ENCODE measurements at regions not wholly inside any gene's neighbourhood (a gene's known extent, or its start where the extent isn't known, plus 50 kb on each side); places are given as distances from the start of the nearest gene placed in this dataset.

GRCh38 chr5:68161156-68161555, 54.4 kb upstream of the PIK3R1 start:
- H3K4me3 Mint-ChIP-seq: no peak overlapping the region
- ATAC-seq (replicated peaks): no peak
- no peak overlapping the region for H3K27ac Mint-ChIP-seq
- no peaks in the 10 kb centered on the region for H3K27me3 Mint-ChIP-seq
- DNase-seq: no peak
- no peaks in the 10 kb centered on the region for H3K4me1 Mint-ChIP-seq (ENCODE audit: low read depth in 2 of 2)
- peaks cover 3% of the 10 kb centered on the region for H3K36me3 Mint-ChIP-seq (ENCODE audit: insufficient read depth)
- H3K9me3 Mint-ChIP-seq: no peaks in the 10 kb centered on the region

DNA sequence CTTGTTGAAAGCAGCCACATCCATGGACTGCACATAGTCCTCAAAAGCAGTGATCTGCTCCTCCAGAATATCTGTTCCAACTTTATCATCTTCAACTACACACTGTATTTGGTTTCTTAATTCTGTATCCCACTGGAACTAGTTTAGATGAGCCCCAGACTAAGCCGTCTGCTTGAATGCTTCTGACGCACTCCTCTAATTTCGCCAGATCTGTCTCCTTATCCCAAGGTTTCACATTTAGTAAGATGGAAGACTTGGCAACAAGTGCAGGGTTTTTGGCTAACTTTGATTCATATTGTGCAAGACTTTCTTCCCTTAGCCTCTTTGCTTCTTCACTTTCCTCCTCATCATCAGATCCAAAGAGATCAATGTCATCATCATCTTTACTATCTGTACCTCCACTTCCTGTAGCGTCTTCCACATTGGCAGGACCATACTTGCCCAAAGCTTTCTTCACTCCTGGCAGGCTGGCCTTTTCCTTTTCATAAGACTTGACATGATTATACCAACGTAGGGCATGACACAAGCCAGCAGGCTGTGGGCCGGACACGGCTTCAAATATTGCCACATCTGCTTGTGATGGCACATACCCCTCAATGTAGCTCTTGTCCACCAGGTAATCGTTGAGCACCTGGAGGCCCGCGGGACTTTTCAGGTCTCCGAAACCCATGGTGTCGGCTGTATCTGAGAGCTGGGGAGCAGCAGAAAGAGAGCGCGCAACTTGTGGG, 56.2 kb upstream of the PIK3R1 start:
- Mint-ChIP-seq H3K36me3 (ENCODE audit: insufficient read depth) (peaks cover 3% of the 10 kb centered on the region), H3K9me3 (no peaks in the 10 kb centered on the region), H3K4me3 (no peak overlapping the region), H3K27me3 (no peaks in the 10 kb centered on the region), H3K27ac (no peak overlapping the region), H3K4me1 (ENCODE audit: low read depth in 2 of 2) (no peaks in the 10 kb centered on the region)
- DNase-seq: no peak
- ATAC-seq (replicated peaks): no peak

DNA sequence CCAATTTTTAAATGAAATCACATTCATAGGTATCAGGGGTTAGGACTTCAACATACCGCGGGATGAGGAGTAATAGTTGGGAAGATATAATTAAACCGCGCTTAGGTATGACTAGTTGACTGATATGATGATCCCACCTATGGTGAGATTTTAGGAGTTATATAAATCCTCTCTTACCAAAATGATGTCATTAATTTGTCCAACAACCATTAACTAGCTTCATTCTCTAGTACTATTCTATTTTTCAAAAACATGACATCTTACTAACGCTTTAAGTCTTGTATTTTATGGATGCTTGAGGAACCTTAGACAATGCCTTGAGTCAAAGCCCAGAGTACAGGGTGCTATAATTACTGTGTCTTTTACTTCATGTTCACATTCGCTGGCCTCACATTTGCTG, 59.6 kb upstream of the PIK3R1 start:
- no peak overlapping the region for H3K27ac Mint-ChIP-seq
- no peaks in the 10 kb centered on the region for H3K9me3 Mint-ChIP-seq
- H3K4me3 Mint-ChIP-seq: no peak overlapping the region
- no peaks in the 10 kb centered on the region for H3K27me3 Mint-ChIP-seq
- H3K4me1 Mint-ChIP-seq (ENCODE audit: low read depth in 2 of 2): no peaks in the 10 kb centered on the region
- peaks cover 3% of the 10 kb centered on the region for H3K36me3 Mint-ChIP-seq (ENCODE audit: insufficient read depth)
- DNase-seq: no peak
- ATAC-seq (replicated peaks): no peak

DNA sequence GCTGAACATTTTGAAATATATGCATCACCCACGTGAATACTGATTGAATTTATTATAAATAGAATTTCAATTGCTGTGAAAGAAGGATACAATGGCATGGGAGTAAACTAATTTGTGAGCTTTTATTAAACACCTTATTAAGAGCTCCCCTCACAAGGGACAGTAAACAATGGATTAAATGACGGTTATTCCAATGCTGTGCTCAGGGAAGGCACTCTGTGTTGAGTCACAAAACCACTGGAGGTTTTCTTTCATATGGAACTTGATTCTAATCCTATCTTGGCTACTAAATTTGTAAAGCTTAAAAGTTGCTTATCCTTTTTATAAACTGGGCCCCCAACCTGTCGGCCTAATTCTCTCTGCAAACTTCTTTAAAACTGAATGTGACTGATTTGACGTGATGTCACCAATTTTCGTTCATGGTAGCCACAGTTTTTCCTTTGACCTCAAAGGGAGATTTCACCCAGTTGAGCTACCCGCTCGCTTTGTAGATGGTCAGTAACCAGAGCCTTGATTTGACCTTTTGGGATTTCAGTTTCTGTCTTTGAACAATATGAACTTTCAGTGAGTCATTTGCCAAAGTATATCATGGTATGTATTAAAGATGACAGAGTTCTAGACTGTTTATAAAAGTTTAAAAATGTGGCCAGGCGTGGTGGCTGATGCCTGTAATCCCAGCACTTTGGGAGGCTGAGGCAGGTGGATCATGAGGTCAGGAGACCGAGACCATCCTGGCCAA, 61.3 kb upstream of the PIK3R1 start:
- no peak for ATAC-seq (replicated peaks)
- no peaks in the 10 kb centered on the region for H3K27me3 Mint-ChIP-seq
- DNase-seq: no peak
- H3K9me3 Mint-ChIP-seq: no peaks in the 10 kb centered on the region
- H3K27ac Mint-ChIP-seq: no peak overlapping the region
- peaks cover 0 to 1% of the 10 kb centered on the region in 2 donors for H3K4me1 Mint-ChIP-seq (ENCODE audit: low read depth in 2 of 2)
- peaks cover 3% of the 10 kb centered on the region for H3K36me3 Mint-ChIP-seq (ENCODE audit: insufficient read depth)
- H3K4me3 Mint-ChIP-seq: no peak overlapping the region

DNA sequence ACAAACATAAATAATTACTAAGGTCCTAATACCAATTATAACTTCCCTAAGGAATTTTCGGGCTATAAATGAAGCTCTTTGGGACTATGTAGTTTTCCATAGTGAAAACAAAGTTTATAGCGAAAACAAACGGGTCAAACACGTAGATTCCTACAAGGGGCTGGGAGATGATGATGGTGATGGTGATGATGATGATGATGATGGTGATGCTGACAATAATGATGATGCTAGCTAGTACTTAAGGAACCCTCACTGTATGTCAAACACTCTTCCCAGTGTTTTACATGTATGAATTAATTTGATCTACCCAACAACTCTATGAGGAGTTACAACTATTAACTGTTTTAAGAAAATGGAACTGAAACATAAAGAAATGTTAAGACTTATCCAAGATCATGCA, 63.7 kb upstream of the PIK3R1 start:
- Mint-ChIP-seq H3K4me1 (ENCODE audit: low read depth in 2 of 2) (peaks cover 8 to 16% of the 10 kb centered on the region in 2 donors), H3K27ac (no peak overlapping the region), H3K9me3 (no peaks in the 10 kb centered on the region), H3K36me3 (ENCODE audit: insufficient read depth) (peaks cover 3% of the 10 kb centered on the region), H3K27me3 (no peaks in the 10 kb centered on the region), H3K4me3 (no peak overlapping the region)
- DNase-seq (no peak), ATAC-seq (replicated peaks) (no peak)

DNA sequence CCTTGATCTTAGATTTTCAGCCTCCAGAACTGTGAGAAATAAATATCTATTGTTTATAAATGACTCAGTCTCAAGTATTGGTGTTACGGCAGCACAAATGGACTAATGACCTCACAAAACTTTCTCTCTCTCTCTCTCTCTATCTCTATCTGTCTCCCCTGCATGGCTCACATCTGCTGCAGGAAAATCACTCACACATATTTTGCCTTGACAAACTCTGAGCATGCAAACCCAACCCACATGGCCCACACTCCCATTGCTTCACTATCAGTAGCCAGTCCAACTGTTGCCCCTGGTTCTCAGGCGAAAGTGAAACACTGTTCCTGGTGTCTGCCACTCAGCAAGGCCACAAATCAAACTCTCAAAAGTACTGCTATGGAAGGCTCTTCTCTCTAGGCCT, 66.4 kb upstream of the PIK3R1 start:
- Mint-ChIP-seq H3K4me1 (ENCODE audit: low read depth in 2 of 2) (peaks cover 8 to 16% of the 10 kb centered on the region in 2 donors), H3K36me3 (ENCODE audit: insufficient read depth) (peaks cover under 1% of the 10 kb centered on the region), H3K27me3 (no peaks in the 10 kb centered on the region), H3K27ac (no peak overlapping the region), H3K9me3 (no peaks in the 10 kb centered on the region), H3K4me3 (no peak overlapping the region)
- DNase-seq (no peak), ATAC-seq (replicated peaks) (no peak)

- no peak for DNase-seq
These were observed 67.5 kb upstream of the PIK3R1 start for GRCh38 chr5:68148096-68148495.

DNA sequence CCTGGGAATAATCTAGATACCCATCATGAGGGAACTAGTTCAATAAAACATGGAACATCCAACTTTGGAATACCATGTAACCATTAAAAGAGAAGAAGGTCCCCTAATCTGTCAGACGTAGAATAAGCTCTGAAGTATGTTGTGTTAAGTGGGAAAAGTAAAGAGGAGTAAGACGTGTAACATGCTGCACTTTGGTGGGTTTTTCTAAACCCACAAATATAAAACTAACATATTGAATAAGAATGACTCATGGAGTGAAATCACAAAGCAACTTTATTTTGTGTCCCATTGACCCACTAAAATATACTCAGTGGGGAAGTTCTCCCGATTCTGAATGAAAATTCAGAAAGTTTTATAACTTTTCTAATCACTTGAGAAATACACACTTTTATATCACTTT, 67.9 kb upstream of the PIK3R1 start:
- Mint-ChIP-seq H3K9me3 (no peaks in the 10 kb centered on the region), H3K36me3 (ENCODE audit: insufficient read depth) (peaks cover 3% of the 10 kb centered on the region), H3K27ac (peak overlapping the region in 1 of 2 donors; percentile 64), H3K4me1 (ENCODE audit: low read depth in 2 of 2) (peaks cover 8 to 16% of the 10 kb centered on the region in 2 donors), H3K27me3 (no peaks in the 10 kb centered on the region), H3K4me3 (no peak overlapping the region)
- no peak for ATAC-seq (replicated peaks)
- no peak for DNase-seq

More at GRCh38 chr5:68148096-68148495, 67.5 kb upstream of the PIK3R1 start:
- Mint-ChIP-seq H3K4me1 (ENCODE audit: low read depth in 2 of 2) (peaks cover 8 to 16% of the 10 kb centered on the region in 2 donors), H3K36me3 (ENCODE audit: insufficient read depth) (peaks cover 3% of the 10 kb centered on the region), H3K27ac (peak overlapping the region in 1 of 2 donors; percentile 64), H3K4me3 (no peak overlapping the region), H3K9me3 (no peaks in the 10 kb centered on the region), H3K27me3 (no peaks in the 10 kb centered on the region)
- no peak for ATAC-seq (replicated peaks)

GRCh38 chr5:68141494-68141893, 74.1 kb upstream of the PIK3R1 start:
- Mint-ChIP-seq H3K27ac (peak overlapping the region; percentile 36 to 46), H3K4me1 (ENCODE audit: low read depth in 2 of 2) (peaks cover 7% of the 10 kb centered on the region in 2 donors), H3K9me3 (no peaks in the 10 kb centered on the region), H3K27me3 (no peaks in the 10 kb centered on the region), H3K4me3 (peak overlapping the region in 1 of 2 donors; percentile 11), H3K36me3 (ENCODE audit: insufficient read depth) (peaks cover 10% of the 10 kb centered on the region)
- peak; percentile 97 for ATAC-seq (replicated peaks)
- peak in 2 of 3 experiments; percentile 1 to 7 for DNase-seq

DNA sequence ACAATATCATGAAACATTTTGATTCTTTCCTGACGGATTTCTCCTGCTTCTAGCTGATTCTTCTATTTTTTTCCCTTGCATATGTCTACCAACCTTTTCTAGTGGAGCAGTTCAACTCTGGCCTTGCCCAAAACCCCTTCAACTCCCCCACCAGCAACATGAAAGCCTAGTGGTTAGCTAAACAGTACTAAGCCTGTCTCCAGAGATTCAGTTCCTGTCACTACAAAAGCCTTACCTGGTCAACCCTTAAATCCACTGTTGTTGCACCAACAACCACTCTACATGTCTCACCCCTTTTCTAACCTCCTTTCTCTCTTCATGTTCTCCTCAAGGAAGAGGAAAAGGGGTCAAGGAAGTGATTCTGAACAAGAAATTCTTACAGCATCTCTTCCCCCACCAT, 74.8 kb upstream of the PIK3R1 start:
- no peaks in the 10 kb centered on the region for H3K9me3 Mint-ChIP-seq
- H3K4me3 Mint-ChIP-seq: peak overlapping the region in 1 of 2 donors; percentile 11
- H3K27me3 Mint-ChIP-seq: peaks cover 3% of the 10 kb centered on the region in 2 donors
- DNase-seq: no peak
- no peak for ATAC-seq (replicated peaks)
- peaks cover 10% of the 10 kb centered on the region for H3K36me3 Mint-ChIP-seq (ENCODE audit: insufficient read depth)
- peak overlapping the region in 1 of 2 donors; percentile 36 for H3K27ac Mint-ChIP-seq
- H3K4me1 Mint-ChIP-seq (ENCODE audit: low read depth in 2 of 2): peaks cover 7% of the 10 kb centered on the region in 2 donors

DNA sequence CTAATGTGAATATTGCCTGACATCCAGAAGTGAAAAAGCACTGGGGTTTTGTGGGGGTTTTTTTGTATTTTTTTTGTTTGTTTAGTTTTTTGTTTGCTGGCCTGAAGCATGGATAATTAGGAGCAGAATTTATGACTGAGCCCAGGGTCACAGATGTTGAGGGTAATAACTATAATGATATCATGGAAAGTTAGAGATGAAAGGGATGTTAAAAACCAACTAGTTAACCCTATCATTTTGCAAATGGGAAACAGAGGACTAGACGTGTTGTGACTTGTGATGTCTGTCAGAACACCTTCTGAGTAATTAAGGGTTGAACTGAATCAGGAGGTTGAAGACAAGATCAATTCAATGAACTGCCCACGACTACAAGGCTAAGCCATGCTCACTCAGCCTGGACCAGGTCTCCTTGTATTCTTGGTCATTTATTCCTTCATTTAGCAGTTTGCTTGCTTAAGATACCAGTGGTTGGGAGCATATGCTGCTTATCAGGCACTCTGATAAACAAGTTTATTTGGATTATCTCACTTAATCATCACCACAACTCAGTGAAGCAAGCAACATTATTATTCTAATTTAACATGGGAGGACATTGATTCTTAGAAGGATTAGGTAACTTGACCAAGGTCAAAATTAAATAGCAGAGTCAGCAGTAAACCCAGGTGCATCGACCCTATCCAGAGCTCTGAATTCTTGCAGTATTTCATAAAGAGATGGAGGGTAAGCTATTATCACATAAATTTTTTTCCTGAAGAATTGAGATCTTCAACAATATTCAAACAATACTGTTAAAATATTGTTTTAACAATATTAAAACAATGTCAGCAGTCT, 75.7 kb upstream of the PIK3R1 start:
- peaks cover 7% of the 10 kb centered on the region in 2 donors for H3K4me1 Mint-ChIP-seq (ENCODE audit: low read depth in 2 of 2)
- no peak for ATAC-seq (replicated peaks)

GRCh38 chr5:68137511-68138140, 77.9 kb upstream of the PIK3R1 start:
- ATAC-seq (replicated peaks) (no peak), DNase-seq (no peak)
- H3K4me1 Mint-ChIP-seq (ENCODE audit: low read depth in 2 of 2): peaks cover 7% of the 10 kb centered on the region in 2 donors
- peaks cover 14 to 15% of the 10 kb centered on the region in 2 donors for H3K27me3 Mint-ChIP-seq
- H3K27ac Mint-ChIP-seq: peak overlapping the region in 1 of 2 donors; percentile 69
- no peaks in the 10 kb centered on the region for H3K9me3 Mint-ChIP-seq
- H3K36me3 Mint-ChIP-seq (ENCODE audit: insufficient read depth): peaks cover 7% of the 10 kb centered on the region
- H3K4me3 Mint-ChIP-seq: no peak overlapping the region

More for the DNA sequence above, 75.7 kb upstream of the PIK3R1 start:
- Mint-ChIP-seq H3K27ac (no peak overlapping the region), H3K36me3 (ENCODE audit: insufficient read depth) (peaks cover 10% of the 10 kb centered on the region), H3K27me3 (peaks cover 12% of the 10 kb centered on the region in 2 donors), H3K4me3 (no peak overlapping the region), H3K9me3 (no peaks in the 10 kb centered on the region)
- no peak for DNase-seq
